GM12878 (cell line): ENCODE measurements at regions not wholly inside any gene's neighbourhood (a gene's known extent, or its start where the extent isn't known, plus 50 kb on each side); places are given as distances from the start of the nearest gene placed in this dataset.
A peak's percentile ranks its signal among the peaks of the same experiment; 100 is the strongest.

Experiments used
- ATAC-seq: fragments of 200-7000 bp; cut with Tn5 transposase; 3 replicates; pipeline ENCODE4 v1.9.1; 2020; ENCODE audit warnings: mild to moderate bottlenecking, moderate library complexity
- BruUV-seq: library from RNA; stranded (reverse); fragments of 400-500 nt; replicated peaks from 2 replicates; lab custom pipeline; 2021; lab: Mats Ljungman, UMichigan
- CTCF ChIA-PET: fragments of 300-600 bp; sonication (Branson Sonifier 250); formaldehyde crosslinking; extraction: SDS; loops from one replicate; lab custom pipeline; 2021; ENCODE audit warnings: inconsistent platforms; lab: Yijun Ruan, JAX
- POLR2A ChIA-PET: fragments of 350-600 bp; formaldehyde crosslinking; extraction: SDS; loops from one replicate; lab custom pipeline; 2021; ENCODE audit warnings: inconsistent platforms; lab: Charles Lee
- RAD21 ChIA-PET: fragments of 300-600 bp; sonication (Branson Sonifier 250); formaldehyde crosslinking; loops from one replicate; lab custom pipeline; 2023; ENCODE audit warnings: antibody characterized with exemption; ENCODE audit not compliant: unreplicated experiment; lab: Charles Lee
- SMC1A ChIA-PET: fragments of 300-600 bp; sonication (Branson Sonifier 250); formaldehyde crosslinking; loops from one replicate; lab custom pipeline; 2023; ENCODE audit not compliant: unreplicated experiment, uncharacterized antibody; lab: Charles Lee
- DNase-seq: peaks from one replicate; pipeline ENCODE4 v3.0.0-alpha.2; 2011; ENCODE audit warnings: low read depth, low spot score
- FAIRE-seq: peaks from 3 replicates; lab custom pipeline; 2011; peaks lifted over from hg19 to GRCh38; lab: Jason Lieb, UNC
- H2AFZ ChIP-seq: 2 replicates; pipeline ENCODE4 v1.6.0; 2011; ENCODE audit warnings: low read depth, low read length, control low read depth; ENCODE audit not compliant: control insufficient read depth
- H3K27ac ChIP-seq: 2 replicates; pipeline ENCODE4 v1.5.1; 2011; ENCODE audit warnings: control low read depth; ENCODE audit not compliant: control insufficient read depth, insufficient read depth
- H3K27me3 ChIP-seq, 2 experiments: replicated peaks in 1 of 2; 2 replicates each; pipeline versions ENCODE4 v1.6.0 to v1.6.1; 2011; ENCODE audit warnings: low read length in 1 of 2; ENCODE audit not compliant: control insufficient read depth in 2 of 2, insufficient read depth in 2 of 2
- H3K36me3 ChIP-seq, 2 experiments: 2 replicates each; pipeline ENCODE4 v1.5.1; 2011; ENCODE audit warnings: low read length in 1 of 2; ENCODE audit not compliant: control insufficient read depth in 2 of 2, insufficient read depth in 2 of 2
- H3K4me1 ChIP-seq: 2 replicates; pipeline ENCODE4 v1.6.1; 2011; ENCODE audit warnings: mild to moderate bottlenecking, low read length, moderate library complexity, mixed read lengths; ENCODE audit not compliant: control insufficient read depth, insufficient read depth
- H3K4me2 ChIP-seq: 2 replicates; pipeline ENCODE4 v1.6.0; 2011; ENCODE audit warnings: control low read depth; ENCODE audit not compliant: control insufficient read depth, insufficient read depth
- H3K4me3 ChIP-seq: fragments of 200-600 bp; sonication (generic); 2 replicates; pipeline ENCODE4 v1.5.1; 2016
- H3K79me2 ChIP-seq: 2 replicates; pipeline ENCODE4 v1.6.0; 2011; ENCODE audit warnings: low read length; ENCODE audit not compliant: control insufficient read depth, insufficient read depth
- H3K9ac ChIP-seq: 2 replicates; pipeline ENCODE4 v1.8.0; 2011; ENCODE audit warnings: low read length, control low read depth, mixed read lengths; ENCODE audit not compliant: control insufficient read depth, insufficient read depth
- H3K9me3 ChIP-seq: replicated peaks from 3 replicates; pipeline ENCODE4 v1.5.1; 2011; ENCODE audit warnings: mild to moderate bottlenecking, low read length; ENCODE audit not compliant: control insufficient read depth, insufficient read depth
- H4K20me1 ChIP-seq: 2 replicates; pipeline ENCODE4 v1.6.0; 2011; ENCODE audit not compliant: control insufficient read depth, insufficient read depth
- BCLAF1 ChIP-seq: fragments of 450-650 bp; IDR thresholded peaks from 2 replicates; pipeline ENCODE4 v1.6.1; 2017; ENCODE audit warnings: antibody characterized with exemption, mild to moderate bottlenecking, moderate library complexity
- CREB1 ChIP-seq: IDR thresholded peaks from 2 replicates; pipeline ENCODE4 v1.6.1; 2012; ENCODE audit warnings: low read depth, mild to moderate bottlenecking, inconsistent platforms
- MEF2A ChIP-seq: IDR thresholded peaks from 2 replicates; pipeline ENCODE4 v1.6.1; 2011; ENCODE audit warnings: low read depth, mild to moderate bottlenecking, low read length, moderate library complexity; ENCODE audit not compliant: insufficient read depth
- MEF2B ChIP-seq: fragments of 450-650 bp; IDR thresholded peaks from 2 replicates; pipeline ENCODE4 v1.6.1; 2018; ENCODE audit warnings: mild to moderate bottlenecking, moderate library complexity; ENCODE audit not compliant: partially characterized antibody, poor library complexity, severe bottlenecking
- MTA3 ChIP-seq: IDR thresholded peaks from 2 replicates; pipeline ENCODE4 v1.6.1; 2012; ENCODE audit warnings: low read length, inconsistent platforms, borderline replicate concordance
- PAX8 ChIP-seq: fragments of 450-650 bp; IDR thresholded peaks from 2 replicates; pipeline ENCODE4 v1.6.1; 2017; ENCODE audit warnings: mild to moderate bottlenecking, moderate library complexity
- POU2F2 ChIP-seq: IDR thresholded peaks from 3 replicates; pipeline ENCODE4 v1.6.1; 2011; ENCODE audit warnings: low read depth, mild to moderate bottlenecking, low read length, borderline replicate concordance
- SIN3A ChIP-seq: IDR thresholded peaks from 2 replicates; pipeline ENCODE4 v1.6.1; 2012; ENCODE audit warnings: low read depth, low read length, improper control_type of control experiment
- SRF ChIP-seq, 2 experiments: IDR thresholded peaks; 2 replicates each; pipeline ENCODE4 v1.6.1; 2011; ENCODE audit warnings: low read depth in 2 of 2, low read length in 2 of 2, mild to moderate bottlenecking in 1 of 2, moderate library complexity in 1 of 2
- SUPT20H ChIP-seq: IDR thresholded peaks from 2 replicates; pipeline ENCODE4 v1.6.1; 2011; ENCODE audit warnings: low read depth, mild to moderate bottlenecking, low read length, moderate library complexity, borderline replicate concordance; ENCODE audit not compliant: control insufficient read depth
- YBX1 ChIP-seq: fragments of 450-650 bp; IDR thresholded peaks from 2 replicates; pipeline ENCODE4 v1.6.1; 2016; ENCODE audit warnings: antibody characterized with exemption
- ZNF24 ChIP-seq: fragments of 450-650 bp; IDR thresholded peaks from 2 replicates; pipeline ENCODE4 v1.6.1; 2017; ENCODE audit warnings: antibody characterized with exemption, mild to moderate bottlenecking
- WGBS: methylation state at CpG from one replicate; pipeline ENCODE4 v1.1.6; 2016; ENCODE audit warnings: low lambda C conversion rate; ENCODE audit not compliant: insufficient replicate concordance, insufficient coverage; ENCODE audit errors: missing lambda C conversion rate; 5-methylcytosine and 5-hydroxymethylcytosine counted together
- in situ Hi-C: fragments of 300-500 bp; cut with MboI; formaldehyde crosslinking; loops from 9 replicates; pipeline ENCODE4 v1.14.3; 2018; ENCODE audit warnings: mixed read lengths
- intact Hi-C: fragments of 100-400 bp; cut with micrococcal nuclease; formaldehyde crosslinking; loops from one replicate; pipeline ENCODE4 v1.14.2; 2022; ENCODE audit not compliant: unreplicated experiment

DNA sequence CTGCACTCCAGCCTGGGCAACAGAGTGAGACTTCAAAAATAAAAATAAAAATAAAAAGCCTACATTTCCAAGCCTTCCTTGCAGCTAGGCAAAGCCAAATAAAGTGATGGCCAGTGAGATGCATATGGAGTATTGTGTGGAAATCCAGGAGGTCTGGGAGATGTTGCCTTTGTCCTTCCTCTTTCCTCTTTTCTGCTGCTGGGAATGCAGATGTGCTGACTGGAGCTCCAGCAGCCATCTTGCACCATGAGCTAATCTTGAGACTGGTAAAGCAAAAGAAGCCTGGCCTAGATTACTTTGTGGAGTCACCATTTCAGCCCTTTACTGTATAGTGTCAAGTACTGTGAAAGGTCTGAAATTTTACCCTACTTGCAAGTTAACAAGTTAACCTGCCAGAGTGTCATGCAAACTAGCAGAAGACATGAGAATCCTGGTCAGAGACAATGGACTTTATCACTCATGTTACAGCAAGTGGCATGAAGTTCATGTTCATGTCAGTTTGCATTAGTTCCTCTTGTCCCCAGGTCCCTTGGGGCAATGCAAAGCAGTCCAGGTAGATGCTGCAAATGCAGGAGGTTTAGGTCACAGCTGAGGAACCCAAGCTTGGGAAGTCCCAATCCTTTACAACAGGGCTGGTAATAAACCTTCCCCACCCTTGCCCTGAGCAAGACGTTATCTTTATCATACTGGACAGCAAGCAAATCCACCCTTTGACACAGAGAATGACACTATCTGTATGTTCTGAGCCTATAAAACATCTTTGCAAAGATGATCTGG, 103.1 kb downstream of the TLE3 start:
- H3K27me3 ChIP-seq = no peaks in the 10 kb centered on the region
- CTCF ChIA-PET = interaction anchor here (0.8 to 1.3 kb wide), 4 partner anchors 15 to 246 kb away, joined by 3 to 4 read pairs (median 3); no protein-coding TSS in a partner anchor
- H3K36me3 ChIP-seq = no peaks in the 10 kb centered on the region
- TF ChIP-seq MTA3 (no peak), PAX8 (no peak), SUPT20H (no peak), CREB1 (no peak), YBX1 (no peak), SRF (IDR thresholded peaks at IDR 0.05; ENCODE audit: low read depth in 2 of 2, low read length in 2 of 2) (no peak), BCLAF1 (no peak), ZNF24 (no peak), MEF2B (peak; percentile 74), MEF2A (no peak), SIN3A (no peak), POU2F2 (peak; percentile 60; the same call in 2 of the 3 replicates)
- TF ChIP-seq, all 136 proteins: peak for 2
- in situ Hi-C loops = no loop called here
- intact Hi-C loops = no loop called here
- 0% methylated on average over 1 of the region's 1 CpG for WGBS
- peak; percentile 38 for FAIRE-seq
- Histone ChIP-seq H3K9ac (no peak overlapping the region), H3K4me1 (peaks cover 24% of the 10 kb centered on the region), H4K20me1 (no peaks in the 10 kb centered on the region), H3K79me2 (no peaks in the 10 kb centered on the region), H2AFZ (no peak overlapping the region), H3K27ac (no peak overlapping the region; the same call in 1 of the 2 replicates), H3K4me2 (peak overlapping the region; percentile 2; the same call in 1 of the 2 replicates), H3K9me3 (peaks cover 2% of the 10 kb centered on the region; the same call in 2 of the 3 replicates), H3K4me3 (no peak overlapping the region)
- DNase-seq = no peak
- ChIA-PET SMC1A (interaction anchor here (1.0 to 1.4 kb wide), 6 partner anchors 11 to 100 kb away, joined by 3 to 4 read pairs (median 3); no protein-coding TSS in a partner anchor), RAD21 (interaction anchor here (1.3 to 2.5 kb wide), 5 partner anchors 9 to 42 kb away, joined by 3 to 12 read pairs (median 3); no protein-coding TSS in a partner anchor), POLR2A (no interaction called here)
- no TSS peak for BruUV-seq
- ATAC-seq = peak; percentile 69
